ENCODE measurements at regions not wholly inside any gene's neighbourhood (a gene's known extent, or its start where the extent isn't known, plus 50 kb on each side); places are given as distances from the start of the nearest gene placed in this dataset.
"Not testable (repeated sequence)": the region's sequence is repeated elsewhere in the genome, so short reads cannot be mapped to it uniquely, and the experiment has no call there.

DNA sequence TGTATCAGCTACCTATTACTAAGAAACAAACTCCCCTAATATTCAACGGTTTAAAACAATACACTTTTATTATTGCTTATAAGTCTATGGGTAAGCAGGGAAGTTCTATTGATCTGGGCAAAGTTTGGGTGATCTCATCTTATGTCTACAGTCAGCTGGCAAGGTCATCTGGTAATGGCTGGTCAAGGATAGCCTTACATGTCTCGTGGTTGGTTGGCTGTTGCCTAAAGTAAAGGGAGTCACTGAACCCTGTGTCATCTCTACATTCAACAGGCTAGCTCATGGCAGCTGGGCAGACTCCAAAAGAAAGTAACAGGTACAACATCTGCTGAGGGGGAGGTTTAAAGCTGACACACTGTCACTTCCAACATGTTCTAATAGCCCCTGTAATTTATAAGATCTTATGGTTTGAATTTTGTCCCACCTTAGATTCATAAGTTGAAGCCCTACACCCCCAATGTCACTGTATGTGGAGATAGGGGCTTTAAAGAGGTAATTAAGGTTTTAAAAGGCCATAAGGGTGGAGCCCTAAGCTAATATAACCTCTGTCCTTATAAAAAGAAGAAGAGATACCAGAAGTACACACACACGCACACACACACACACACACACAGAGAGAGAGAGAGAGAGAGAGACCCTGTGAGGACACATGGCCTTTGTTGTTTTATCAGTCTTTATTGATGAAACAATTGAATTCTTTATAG is 419.1 kb downstream of the NPIPA8 start:
- intact Hi-C loops (cut with DNase I): no loop called here
- TF ChIP-seq, protein P1, sequence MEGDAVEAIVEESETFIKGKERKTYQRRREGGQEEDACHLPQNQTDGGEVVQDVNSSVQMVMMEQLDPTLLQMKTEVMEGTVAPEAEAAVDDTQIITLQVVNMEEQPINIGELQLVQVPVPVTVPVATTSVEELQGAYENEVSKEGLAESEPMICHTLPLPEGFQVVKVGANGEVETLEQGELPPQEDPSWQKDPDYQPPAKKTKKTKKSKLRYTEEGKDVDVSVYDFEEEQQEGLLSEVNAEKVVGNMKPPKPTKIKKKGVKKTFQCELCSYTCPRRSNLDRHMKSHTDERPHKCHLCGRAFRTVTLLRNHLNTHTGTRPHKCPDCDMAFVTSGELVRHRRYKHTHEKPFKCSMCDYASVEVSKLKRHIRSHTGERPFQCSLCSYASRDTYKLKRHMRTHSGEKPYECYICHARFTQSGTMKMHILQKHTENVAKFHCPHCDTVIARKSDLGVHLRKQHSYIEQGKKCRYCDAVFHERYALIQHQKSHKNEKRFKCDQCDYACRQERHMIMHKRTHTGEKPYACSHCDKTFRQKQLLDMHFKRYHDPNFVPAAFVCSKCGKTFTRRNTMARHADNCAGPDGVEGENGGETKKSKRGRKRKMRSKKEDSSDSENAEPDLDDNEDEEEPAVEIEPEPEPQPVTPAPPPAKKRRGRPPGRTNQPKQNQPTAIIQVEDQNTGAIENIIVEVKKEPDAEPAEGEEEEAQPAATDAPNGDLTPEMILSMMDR (IDR thresholded peaks at IDR 0.05): no peak
- Histone ChIP-seq H3K9me3 (peaks cover 0 to 13% of the 10 kb centered on the region in 2 donors), H3K27ac (no peak overlapping the region), H3K4me1 (no peaks in the 10 kb centered on the region), H3K27me3 (no peaks in the 10 kb centered on the region), H3K36me3 (no peaks in the 10 kb centered on the region), H3K4me3 (no peak overlapping the region)
- DNase-seq (ENCODE audit: low spot score in 2 of 2): no peak

DNA sequence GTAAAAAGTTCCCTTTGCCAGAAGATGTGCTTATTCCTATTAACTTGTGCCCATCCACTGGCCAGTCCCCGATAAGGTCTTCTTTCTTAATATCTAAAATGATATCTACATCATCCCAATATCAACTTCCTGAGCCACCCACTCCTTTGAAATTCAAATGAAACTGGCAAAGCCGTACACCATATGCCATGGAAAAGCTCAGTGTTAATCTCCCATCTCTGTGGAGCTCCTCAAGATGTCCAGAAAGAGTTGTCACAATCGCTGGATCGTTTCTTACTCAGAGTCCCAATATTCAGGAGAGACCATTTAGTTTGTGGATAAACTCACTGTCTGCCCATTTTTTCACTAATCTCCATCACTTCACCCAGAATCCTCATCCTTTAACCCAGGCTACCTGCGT is 420.7 kb downstream of the NPIPA8 start:
- Histone ChIP-seq H3K27ac (no peak overlapping the region), H3K4me3 (no peak overlapping the region), H3K36me3 (no peaks in the 10 kb centered on the region), H3K27me3 (no peaks in the 10 kb centered on the region), H3K9me3 (peaks cover 0 to 13% of the 10 kb centered on the region in 2 donors), H3K4me1 (no peaks in the 10 kb centered on the region)
- intact Hi-C loops (cut with DNase I): no loop called here
- TF ChIP-seq, protein P1 (IDR thresholded peaks at IDR 0.05): no peak
- DNase-seq (ENCODE audit: low spot score in 2 of 2): no peak

DNA sequence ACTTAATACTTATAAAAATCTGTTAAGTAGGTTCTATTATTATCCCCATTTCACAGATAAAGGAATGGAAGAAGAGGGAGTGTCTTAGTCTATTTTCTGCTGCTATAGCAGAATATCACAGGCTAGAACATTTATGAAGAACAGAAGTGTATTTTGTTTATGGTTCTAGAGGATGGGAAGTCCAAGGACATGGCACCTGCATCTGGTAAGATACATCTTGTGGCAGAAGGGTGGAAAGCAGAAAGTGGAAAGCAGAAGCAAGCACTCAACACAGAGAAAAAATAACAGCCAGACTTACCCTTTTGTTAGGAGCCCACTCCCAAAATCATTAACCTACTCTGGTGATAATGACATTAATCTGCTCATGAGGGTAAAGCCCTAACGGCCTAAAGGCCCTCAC is 422.4 kb downstream of the NPIPA8 start:
- no peak for DNase-seq (ENCODE audit: low spot score in 2 of 2)
- Histone ChIP-seq H3K9me3 (peaks cover 0 to 10% of the 10 kb centered on the region in 2 donors), H3K27me3 (no peaks in the 10 kb centered on the region), H3K36me3 (no peaks in the 10 kb centered on the region), H3K27ac (no peak overlapping the region), H3K4me3 (no peak overlapping the region), H3K4me1 (no peaks in the 10 kb centered on the region)
- intact Hi-C loops (cut with DNase I): no loop called here
- TF ChIP-seq, protein P1 (IDR thresholded peaks at IDR 0.05): no peak

DNA sequence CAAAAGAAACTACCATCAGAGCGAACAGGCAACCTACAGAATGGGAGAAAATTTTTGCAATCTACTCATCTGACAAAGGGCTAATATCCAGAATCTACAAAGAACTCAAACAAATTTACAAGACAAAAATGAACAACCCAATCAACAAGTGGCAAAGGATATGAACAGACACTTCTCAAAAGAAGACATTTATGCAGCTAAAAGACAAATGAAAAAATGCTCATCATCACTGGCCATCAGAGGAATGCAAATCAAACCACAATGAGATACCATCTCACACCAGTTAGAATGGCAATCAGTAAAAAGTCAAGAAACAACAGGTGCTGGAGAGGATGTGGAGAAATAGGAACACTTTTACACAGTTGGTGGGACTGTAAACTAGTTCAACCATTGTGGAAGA is 425.0 kb downstream of the NPIPA8 start:
- H3K9me3 ChIP-seq; H3K4me1 ChIP-seq; H3K4me3 ChIP-seq; H3K27me3 ChIP-seq; intact Hi-C loops (cut with DNase I); DNase-seq (ENCODE audit: low spot score in 2 of 2); H3K36me3 ChIP-seq; H3K27ac ChIP-seq: not testable (repeated sequence)

DNA sequence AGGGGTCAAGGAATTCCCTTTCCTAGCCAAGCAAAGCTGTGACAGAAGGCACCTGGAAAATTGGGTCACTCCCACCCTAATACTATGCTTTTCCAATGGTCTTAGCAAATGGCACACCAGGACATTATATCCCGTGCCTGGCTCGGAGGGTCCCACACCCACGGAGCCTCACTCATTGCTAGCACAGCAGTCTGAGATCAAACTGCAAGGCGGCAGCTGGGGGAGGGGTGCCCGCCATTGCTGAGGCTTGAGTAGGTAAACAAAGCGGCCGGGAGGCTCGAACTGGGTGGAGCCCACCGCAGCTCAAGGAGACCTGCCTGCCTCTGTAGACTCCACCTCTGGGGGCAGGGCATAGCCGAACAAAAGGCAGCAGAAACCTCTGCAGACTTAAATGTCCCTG is 429.9 kb downstream of the NPIPA8 start:
- H3K27ac ChIP-seq; intact Hi-C loops (cut with DNase I); H3K9me3 ChIP-seq; H3K36me3 ChIP-seq; H3K27me3 ChIP-seq; H3K4me3 ChIP-seq; H3K4me1 ChIP-seq; DNase-seq (ENCODE audit: low spot score in 2 of 2): not testable (repeated sequence)

DNA sequence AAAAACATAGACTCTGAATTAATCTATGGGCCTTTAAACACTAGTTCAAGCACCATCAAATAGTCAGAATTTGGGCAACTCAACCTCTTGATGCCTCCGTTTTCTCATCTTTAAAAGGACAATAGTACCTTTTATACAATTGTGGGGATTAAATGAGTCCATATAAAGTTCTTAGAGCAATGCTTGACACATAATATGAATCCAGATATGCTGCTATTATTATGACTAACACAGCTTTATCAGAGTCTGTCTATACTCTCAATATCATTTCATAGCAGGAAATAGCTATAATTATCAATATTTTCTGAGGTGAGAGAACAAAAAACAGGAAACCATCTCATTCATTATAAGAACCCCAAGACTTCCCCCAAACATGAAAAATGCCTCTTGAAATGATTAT is 430.5 kb upstream of the XYLT1 start:
- no peaks in the 10 kb centered on the region for H3K9me3 ChIP-seq
- no peaks in the 10 kb centered on the region for H3K27me3 ChIP-seq
- intact Hi-C loops (cut with DNase I): no loop called here
- H3K36me3 ChIP-seq: no peaks in the 10 kb centered on the region
- no peak overlapping the region for H3K4me3 ChIP-seq
- no peak overlapping the region for H3K27ac ChIP-seq
- TF ChIP-seq, protein P1 (IDR thresholded peaks at IDR 0.05): no peak
- DNase-seq (ENCODE audit: low spot score in 2 of 2): no peak
- H3K4me1 ChIP-seq: no peaks in the 10 kb centered on the region

DNA sequence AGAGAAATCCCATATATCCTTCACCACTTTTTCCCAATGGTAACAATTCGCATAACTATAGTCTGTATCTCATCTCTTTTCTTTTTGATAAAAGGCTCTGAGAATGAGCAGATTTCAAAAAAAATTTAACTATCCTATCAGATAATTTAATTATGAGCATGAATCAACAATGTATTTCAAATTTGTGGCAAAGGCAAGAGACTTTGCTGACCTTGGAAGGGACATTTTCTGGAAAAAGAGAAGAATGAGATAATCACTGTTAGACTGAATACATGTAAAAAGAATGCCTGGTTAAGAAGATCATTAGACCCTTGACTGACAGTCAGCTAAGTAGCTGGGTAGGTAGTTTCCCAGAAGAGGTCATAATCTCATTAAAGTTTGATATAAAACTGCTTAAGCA is 428.4 kb upstream of the XYLT1 start:
- intact Hi-C loops (cut with DNase I): no loop called here

More for the DNA sequence above, 428.4 kb upstream of the XYLT1 start:
- Histone ChIP-seq H3K9me3 (no peaks in the 10 kb centered on the region), H3K27me3 (no peaks in the 10 kb centered on the region), H3K4me1 (no peaks in the 10 kb centered on the region), H3K4me3 (no peak overlapping the region), H3K27ac (no peak overlapping the region), H3K36me3 (no peaks in the 10 kb centered on the region)
- TF ChIP-seq, protein P1 (IDR thresholded peaks at IDR 0.05): no peak
- DNase-seq (ENCODE audit: low spot score in 2 of 2): no peak
